Aorta (tissue), 5 donors: ENCODE measurements at regions not wholly inside any gene's neighbourhood (a gene's known extent, or its start where the extent isn't known, plus 50 kb on each side); places are given as distances from the start of the nearest gene placed in this dataset.

Source experiments
- ATAC-seq: fragments of 200-7000 bp; cut with Tn5 transposase; one replicate; pipeline ENCODE4 v1.9.1; 2022; ENCODE audit warnings: moderate library complexity; ENCODE audit not compliant: low FRiP score
- DNase-seq, 2 donors: peaks; one replicate each; pipeline ENCODE4 v3.0.0-alpha.2; 2020
- H3K27ac ChIP-seq, 2 donors: one replicate each; pipeline ENCODE4 v1.5.1; 2013; ENCODE audit warnings: low read length in 2 of 2, mild to moderate bottlenecking in 2 of 2, moderate library complexity in 2 of 2, control low read depth in 1 of 2, inconsistent platforms in 1 of 2, low read depth in 1 of 2
- H3K27me3 ChIP-seq, 2 donors: one replicate each; pipeline ENCODE4 v1.6.1; 2013; ENCODE audit warnings: control low read depth in 1 of 2, low read length in 1 of 2, mild to moderate bottlenecking in 1 of 2, moderate library complexity in 1 of 2; ENCODE audit not compliant: insufficient read depth in 2 of 2, control insufficient read depth in 1 of 2
- H3K36me3 ChIP-seq, 2 donors: one replicate each; pipeline ENCODE4 v1.6.1; 2013; ENCODE audit warnings: control low read depth in 1 of 2, low read length in 1 of 2, mild to moderate bottlenecking in 1 of 2; ENCODE audit not compliant: insufficient read depth in 2 of 2, control insufficient read depth in 1 of 2
- H3K4me1 ChIP-seq, 2 donors: one replicate each; pipeline ENCODE4 v1.6.1; 2013; ENCODE audit warnings: low read length in 2 of 2, control low read depth in 1 of 2, mild to moderate bottlenecking in 1 of 2, moderate library complexity in 1 of 2; ENCODE audit not compliant: insufficient read depth in 2 of 2, control insufficient read depth in 1 of 2
- H3K4me3 ChIP-seq, 2 donors: one replicate each; pipeline ENCODE4 v1.5.1; 2013; ENCODE audit warnings: low read length in 2 of 2, control low read depth in 1 of 2, mild to moderate bottlenecking in 1 of 2
- H3K9me3 ChIP-seq: one replicate; pipeline ENCODE4 v1.6.1; 2013; ENCODE audit warnings: mild to moderate bottlenecking, low read length; ENCODE audit not compliant: control insufficient read depth
- WGBS, 2 donors: extraction: QIAGEN DNeasy Blood & Tissue Kit; methylation state at CpG; one replicate each; pipeline ENCODE4 v1.1.7; 2013; 5-methylcytosine and 5-hydroxymethylcytosine counted together
- intact Hi-C, 2 donors: fragments of 100-400 bp; cut with DNase I; formaldehyde crosslinking; loops; one replicate each; pipeline versions ENCODE4 v1.14.2 to v1.15.0; 2022
- donor health status: healthy with polysubstance abuse.
- donor health status: Bipolar disorder and iron deficiency.
- donor health status: DM: no; HTN: no; CAD: no.
- donor health status: DM: no; HTN: no; CAD: no.
- donor health status: DM: yes; HTN: yes; CAD: no.

DNA sequence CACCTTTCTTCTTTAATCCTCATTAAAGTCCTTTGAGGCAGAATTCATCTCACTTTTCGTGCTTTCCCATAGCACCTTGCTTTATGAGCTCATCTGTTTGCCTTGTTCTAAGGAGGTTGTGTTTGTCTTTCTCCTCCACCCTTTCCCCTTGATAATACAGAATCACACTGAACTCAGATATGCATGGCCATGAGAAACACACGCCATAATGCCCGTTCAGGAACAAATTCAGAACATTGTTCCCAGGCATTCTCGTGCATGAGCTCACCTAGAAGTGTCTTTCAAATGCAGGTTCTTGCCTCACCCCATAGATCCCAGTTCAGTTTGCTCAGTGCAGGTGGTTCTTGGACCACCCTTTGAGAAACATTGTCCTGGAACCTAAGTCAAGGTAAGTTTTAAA, 71.1 kb downstream of the TMEM114 start:
- H3K4me1 ChIP-seq: no peaks in the 10 kb centered on the region
- no peak overlapping the region for H3K4me3 ChIP-seq
- no peaks in the 10 kb centered on the region for H3K36me3 ChIP-seq
- H3K27me3 ChIP-seq: no peaks in the 10 kb centered on the region
- ATAC-seq (no peak), DNase-seq (no peak)
- H3K27ac ChIP-seq: no peak overlapping the region
- H3K9me3 ChIP-seq: peaks cover 2% of the 10 kb centered on the region
- intact Hi-C loops: no loop called here
- 61 to 64% methylated on average over 4 of the region's 4 CpGs for WGBS, 2 donors

DNA sequence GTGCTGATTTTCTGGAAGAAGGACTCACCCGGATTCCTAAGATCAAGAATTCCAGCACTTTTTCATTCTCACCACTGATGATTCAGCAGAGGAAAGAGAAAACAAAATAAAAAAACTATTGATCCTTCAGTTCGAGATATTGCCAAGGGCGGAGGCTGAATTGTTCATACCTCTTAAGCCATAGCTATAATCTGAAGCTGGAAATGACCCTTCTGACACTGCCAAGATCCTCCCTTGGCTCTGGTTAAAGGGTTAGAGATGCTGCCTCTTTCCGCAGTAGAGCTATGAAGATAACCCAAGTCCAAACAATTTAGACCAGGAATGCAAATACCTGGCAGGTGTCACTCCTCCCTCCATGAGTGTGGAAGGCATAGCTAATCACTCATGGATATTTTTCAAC, 73.0 kb downstream of the TMEM114 start:
- 81 to 91% methylated on average over 4 of the region's 4 CpGs for WGBS, 2 donors
- ATAC-seq: no peak

DNA sequence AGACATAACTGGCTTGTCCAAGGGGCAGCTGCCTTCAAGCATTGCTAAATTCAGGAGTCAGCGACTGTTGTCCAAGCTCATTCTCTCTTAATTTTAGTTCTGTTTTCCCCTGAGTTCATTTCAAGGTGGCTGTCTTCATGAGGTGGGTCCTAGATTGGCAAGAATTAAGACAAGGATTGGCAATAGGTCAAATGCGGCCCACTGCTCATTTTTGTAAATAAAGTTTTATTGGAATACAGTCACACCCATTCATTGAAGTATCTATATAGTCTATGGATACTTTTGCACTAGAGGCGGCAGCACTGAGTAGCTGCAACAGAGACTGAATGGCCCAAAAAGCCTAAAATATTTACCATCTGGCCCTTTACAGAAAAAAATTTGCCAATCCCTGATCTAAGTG, 73.8 kb downstream of the TMEM114 start:
- no peak for ATAC-seq
- H3K4me1 ChIP-seq: no peaks in the 10 kb centered on the region
- no peak overlapping the region for H3K27ac ChIP-seq
- H3K4me3 ChIP-seq: no peak overlapping the region
- H3K27me3 ChIP-seq: no peaks in the 10 kb centered on the region
- H3K36me3 ChIP-seq: no peaks in the 10 kb centered on the region
- intact Hi-C loops: no loop called here
- peaks cover 3% of the 10 kb centered on the region for H3K9me3 ChIP-seq
- DNase-seq: no peak
- 88 to 92% methylated on average over 3 of the region's 3 CpGs for WGBS, 2 donors

More for the DNA sequence above, 73.0 kb downstream of the TMEM114 start:
- Histone ChIP-seq H3K27me3 (no peaks in the 10 kb centered on the region), H3K36me3 (no peaks in the 10 kb centered on the region), H3K4me3 (no peak overlapping the region), H3K4me1 (no peaks in the 10 kb centered on the region), H3K27ac (no peak overlapping the region), H3K9me3 (peaks cover 3% of the 10 kb centered on the region)
- intact Hi-C loops: no loop called here
- DNase-seq: no peak

GRCh38 chr16:8512941-8513624, 77.2 kb downstream of the TMEM114 start:
- Histone ChIP-seq H3K36me3 (no peaks in the 10 kb centered on the region), H3K27me3 (no peaks in the 10 kb centered on the region), H3K4me3 (no peak overlapping the region), H3K4me1 (no peaks in the 10 kb centered on the region), H3K9me3 (peaks cover 1% of the 10 kb centered on the region), H3K27ac (no peak overlapping the region)
- DNase-seq (no peak), ATAC-seq (no peak)
- WGBS, 2 donors: 52 to 61% methylated on average over 8 of the region's 8 CpGs
- intact Hi-C loops: no loop called here

DNA sequence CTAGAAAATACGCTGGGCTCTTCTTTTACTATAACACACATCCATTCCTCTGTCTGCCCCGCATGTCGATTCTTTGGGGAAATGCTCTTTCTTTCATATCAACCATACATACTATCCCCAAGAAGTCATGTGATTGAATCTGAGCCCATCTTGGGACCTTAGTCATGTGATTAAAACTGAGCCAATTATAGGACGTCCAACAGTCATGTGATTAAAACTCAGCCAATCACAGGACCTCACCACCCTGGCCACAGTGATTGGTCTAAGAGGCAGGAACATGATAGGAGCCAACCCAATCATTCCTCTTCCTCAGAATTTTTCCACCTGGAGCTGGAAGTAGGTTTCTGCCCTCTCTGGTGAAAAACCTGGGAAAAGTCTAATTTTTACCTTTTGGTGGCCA, 78.8 kb downstream of the TMEM114 start:
- no peaks in the 10 kb centered on the region for H3K27me3 ChIP-seq
- no peak overlapping the region for H3K4me3 ChIP-seq
- H3K9me3 ChIP-seq: peaks cover 1% of the 10 kb centered on the region
- H3K4me1 ChIP-seq: no peaks in the 10 kb centered on the region
- no peaks in the 10 kb centered on the region for H3K36me3 ChIP-seq
- ATAC-seq (no peak), DNase-seq (no peak)
- intact Hi-C loops: no loop called here
- H3K27ac ChIP-seq: no peak overlapping the region
- WGBS, 2 donors: 82 to 85% methylated on average over 4 of the region's 4 CpGs

GRCh38 chr16:8510160-8510559, 80.2 kb downstream of the TMEM114 start:
- no peak overlapping the region for H3K4me3 ChIP-seq
- ATAC-seq (no peak), DNase-seq (no peak)
- H3K27me3 ChIP-seq: peaks cover 0 to 3% of the 10 kb centered on the region in 2 donors
- intact Hi-C loops: no loop called here
- H3K4me1 ChIP-seq: no peaks in the 10 kb centered on the region
- WGBS, 2 donors: 63 to 66% methylated on average over 6 of the region's 6 CpGs
- no peak overlapping the region for H3K27ac ChIP-seq
- H3K36me3 ChIP-seq: no peaks in the 10 kb centered on the region
- H3K9me3 ChIP-seq: peaks cover 1% of the 10 kb centered on the region

DNA sequence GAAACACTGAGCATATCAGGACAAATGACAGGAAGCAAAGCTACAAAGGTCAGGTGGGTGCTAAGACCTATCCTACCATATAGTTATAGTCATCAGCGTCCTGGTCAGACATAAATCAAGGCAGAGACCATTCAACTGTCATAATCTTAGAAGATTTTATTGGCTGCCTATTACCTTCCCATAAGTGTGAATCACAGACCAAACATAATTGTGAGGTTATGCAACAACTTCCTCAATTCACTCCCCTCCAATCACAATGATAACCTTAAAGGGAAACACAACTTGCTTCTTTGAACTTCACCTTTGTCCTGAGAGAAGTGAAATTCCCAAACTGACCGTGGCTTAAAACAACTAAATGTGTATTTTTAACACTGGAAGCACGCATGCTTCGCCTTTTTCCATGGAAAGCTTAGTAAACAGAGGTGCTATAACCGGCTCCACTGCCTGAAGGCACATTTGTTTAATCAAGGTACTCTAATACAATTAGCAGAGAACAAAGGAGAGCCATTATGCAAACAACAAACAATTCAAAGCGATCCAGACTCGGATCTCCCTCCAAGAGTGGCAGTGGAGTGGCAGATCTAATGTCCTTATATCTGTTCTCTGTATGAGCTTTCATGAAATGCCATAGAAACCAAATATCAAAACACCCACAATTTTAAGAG, 84.9 kb downstream of the TMEM114 start:
- H3K4me1 ChIP-seq: no peaks in the 10 kb centered on the region
- peaks cover 0 to 3% of the 10 kb centered on the region in 2 donors for H3K27me3 ChIP-seq
- no peaks in the 10 kb centered on the region for H3K9me3 ChIP-seq
- 22 to 30% methylated on average over 7 of the region's 7 CpGs for WGBS, 2 donors
- no peak overlapping the region for H3K27ac ChIP-seq
- no peak overlapping the region for H3K4me3 ChIP-seq
- no peaks in the 10 kb centered on the region for H3K36me3 ChIP-seq
- ATAC-seq (no peak), DNase-seq (no peak)
- intact Hi-C loops: no loop called here

DNA sequence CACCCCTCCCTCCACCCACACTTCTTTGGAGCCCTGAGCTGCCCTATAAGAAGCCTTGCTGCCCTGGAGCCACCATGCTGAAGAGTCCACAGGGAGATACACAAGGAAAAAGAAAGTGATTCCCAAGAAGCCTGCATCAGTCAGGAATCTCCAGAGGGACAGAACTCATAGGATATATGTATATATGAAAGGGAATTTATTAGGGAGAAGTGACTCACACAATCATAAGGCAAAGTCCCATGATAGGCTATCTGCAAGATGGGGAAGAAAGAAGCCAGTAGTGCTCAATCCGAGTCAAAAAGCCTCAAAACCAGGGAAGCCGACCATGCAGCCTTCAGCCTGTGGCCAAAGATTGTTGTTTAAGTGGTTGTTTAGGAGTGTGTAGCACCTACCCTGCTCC, 87.9 kb downstream of the TMEM114 start:
- Histone ChIP-seq H3K4me1 (no peaks in the 10 kb centered on the region), H3K27me3 (peaks cover 0 to 3% of the 10 kb centered on the region in 2 donors), H3K27ac (no peak overlapping the region), H3K9me3 (peaks cover 2% of the 10 kb centered on the region), H3K4me3 (no peak overlapping the region), H3K36me3 (no peaks in the 10 kb centered on the region)
- ATAC-seq (no peak), DNase-seq (no peak)
- WGBS, 2 donors: 62 to 67% methylated on average over 2 of the region's 2 CpGs
- intact Hi-C loops: no loop called here

DNA sequence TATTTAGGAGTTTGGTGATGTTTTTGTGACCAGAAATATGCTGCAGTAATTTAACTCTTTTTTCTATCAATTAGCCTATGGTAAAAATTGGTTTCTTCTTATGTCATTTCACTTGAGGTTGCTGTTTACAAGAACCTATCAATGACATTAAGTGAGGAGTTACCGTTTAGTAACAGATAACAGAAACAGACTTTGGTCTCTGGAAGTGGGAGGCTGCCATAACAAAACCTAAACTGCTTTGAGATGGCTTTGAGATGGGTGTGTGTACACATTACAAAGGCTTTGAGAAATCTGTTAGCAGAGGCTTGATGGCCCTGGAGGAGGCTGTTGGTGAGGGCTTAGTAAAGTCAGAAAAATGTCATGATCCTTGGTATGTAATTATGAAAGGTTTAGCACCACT, 90.0 kb downstream of the TMEM114 start:
- no peak overlapping the region for H3K4me3 ChIP-seq
- no peak overlapping the region for H3K27ac ChIP-seq
- ATAC-seq (no peak), DNase-seq (no peak)
- intact Hi-C loops: no loop called here
- H3K9me3 ChIP-seq: peaks cover 2% of the 10 kb centered on the region
- no peaks in the 10 kb centered on the region for H3K36me3 ChIP-seq
- no peaks in the 10 kb centered on the region for H3K4me1 ChIP-seq
- WGBS, 2 donors: 57 to 64% methylated on average over 1 of the region's 1 CpG
- no peaks in the 10 kb centered on the region for H3K27me3 ChIP-seq
